Tibial nerve (tissue), 4 donors: ENCODE measurements at regions not wholly inside any gene's neighbourhood (a gene's known extent, or its start where the extent isn't known, plus 50 kb on each side); places are given as distances from the start of the nearest gene placed in this dataset.

Source experiments
- CTCF ChIP-seq, 5 experiments: fragments of 200-600 bp in 3 of 5; fragments of 450-650 bp in 2 of 5; sonication (generic) in 3 of 5; IDR thresholded peaks; one replicate each; pipeline ENCODE4 v1.5.1; 2016 to 2019; ENCODE audit warnings: antibody characterized with exemption in 5 of 5, mild to moderate bottlenecking in 3 of 5, moderate library complexity in 2 of 5
- EP300 ChIP-seq, 2 donors: sonication (generic); formaldehyde crosslinking; IDR thresholded peaks; one replicate each; pipeline ENCODE4 v1.6.1; 2017; ENCODE audit warnings: antibody characterized with exemption in 2 of 2, mild to moderate bottlenecking in 1 of 2
- POLR2A ChIP-seq, 2 donors: fragments of 450-650 bp; IDR thresholded peaks; one replicate each; pipeline ENCODE4 v1.6.1; 2017; ENCODE audit warnings: antibody characterized with exemption in 2 of 2, mild to moderate bottlenecking in 2 of 2, moderate library complexity in 2 of 2

- TF ChIP-seq POLR2A (IDR thresholded peaks at IDR 0.05) (no peak), EP300 (IDR thresholded peaks at IDR 0.05) (no peak), CTCF (IDR thresholded peaks at IDR 0.05) (no peak)
These were observed 560.3 kb upstream of the POM121L12 start for GRCh38 chr7:52475001-52475582.
